GM18502 (cell line): ENCODE measurements at regions not wholly inside any gene's neighbourhood (a gene's known extent, or its start where the extent isn't known, plus 50 kb on each side); places are given as distances from the start of the nearest gene placed in this dataset.

Experiments
- ATAC-seq: cut with Tn5 transposase; IDR thresholded peaks from one replicate; pipeline ENCODE4 v1.9.1; 2021; ENCODE audit warnings: mild to moderate bottlenecking; ENCODE audit not compliant: unreplicated experiment, poor library complexity

GRCh38 chr20:4522310-4522709 is 163.9 kb upstream of the PRNP start:
- no peak for ATAC-seq

DNA sequence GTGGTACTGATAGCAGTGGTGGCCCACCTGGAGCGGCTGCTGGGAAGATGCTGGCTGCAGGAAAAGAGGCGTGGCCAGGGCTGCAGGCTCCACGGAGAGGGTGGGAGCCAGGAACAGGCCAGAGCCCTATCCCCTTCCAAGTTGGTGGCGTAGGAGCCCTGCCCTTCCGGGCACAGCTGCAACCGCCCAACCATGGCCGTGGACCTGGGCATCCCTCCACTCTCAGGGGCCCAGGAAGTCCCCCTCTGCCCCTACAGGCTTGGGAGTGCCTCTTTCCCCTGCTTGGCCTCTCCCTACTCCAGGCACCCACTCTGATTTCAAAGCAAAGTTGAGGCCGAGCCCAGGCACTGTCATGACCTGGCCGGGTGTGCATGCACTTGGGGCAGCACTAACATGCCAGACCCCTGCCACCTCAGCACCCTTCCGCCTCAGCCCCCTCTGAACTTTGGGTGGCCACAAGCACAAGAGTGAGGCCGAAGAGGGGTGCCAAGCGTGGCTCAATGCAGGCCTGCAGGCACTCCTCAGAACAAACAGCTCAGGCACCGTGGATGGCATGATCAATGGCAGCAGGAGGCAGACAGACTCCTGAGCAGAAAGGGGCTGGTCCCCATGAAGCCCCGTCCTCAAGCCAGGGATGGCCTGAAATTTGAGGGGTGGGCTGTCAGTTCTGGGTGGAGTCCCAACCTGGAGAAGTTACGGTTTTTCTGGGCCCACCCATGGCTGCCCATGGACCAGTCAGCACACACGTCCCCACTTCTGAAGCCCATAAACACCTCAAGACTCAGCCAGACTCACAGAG is 164.9 kb upstream of the PRNP start:
- no peak for ATAC-seq

DNA sequence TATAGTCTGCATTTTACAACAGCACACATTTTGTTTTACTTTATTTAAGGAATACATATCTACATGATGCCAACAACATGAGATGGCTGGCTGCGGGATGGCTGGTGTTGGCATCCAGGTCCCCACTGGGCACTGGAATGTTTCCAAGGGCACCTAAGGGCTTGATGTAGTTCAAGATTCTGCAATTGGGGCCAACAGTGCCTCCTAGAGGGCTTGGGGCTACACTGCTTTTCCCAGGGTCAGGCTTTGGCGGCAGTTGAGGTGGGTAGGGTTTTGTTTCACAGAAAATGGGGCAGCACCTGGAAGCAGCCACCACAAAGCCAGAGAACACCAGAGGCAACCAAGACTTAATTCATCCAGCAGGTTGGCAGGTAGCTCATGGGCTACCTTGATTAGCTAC is 166.7 kb upstream of the PRNP start:
- ATAC-seq = no peak

- ATAC-seq = no peak
Measured at GRCh38 chr20:4516876-4517275, 169.4 kb upstream of the PRNP start.

DNA sequence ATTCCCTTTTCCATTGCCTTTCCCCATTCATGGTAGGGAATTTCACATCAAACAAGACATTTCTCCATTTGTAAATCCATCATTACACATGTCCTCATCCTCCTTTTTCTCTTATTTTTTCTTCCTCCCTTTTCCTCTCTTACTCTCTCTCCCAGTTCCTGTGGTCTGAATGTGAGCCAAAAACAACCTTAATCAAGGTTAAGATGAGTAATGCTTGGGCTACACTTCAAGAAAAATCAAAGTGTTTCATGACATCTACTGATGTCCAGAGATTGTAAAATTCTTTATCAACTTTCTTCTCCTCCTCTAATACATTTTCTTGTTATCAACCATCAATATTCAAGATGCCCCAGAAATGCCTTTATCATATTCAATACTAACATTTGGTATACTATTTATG is 172.5 kb upstream of the PRNP start:
- no peak for ATAC-seq

DNA sequence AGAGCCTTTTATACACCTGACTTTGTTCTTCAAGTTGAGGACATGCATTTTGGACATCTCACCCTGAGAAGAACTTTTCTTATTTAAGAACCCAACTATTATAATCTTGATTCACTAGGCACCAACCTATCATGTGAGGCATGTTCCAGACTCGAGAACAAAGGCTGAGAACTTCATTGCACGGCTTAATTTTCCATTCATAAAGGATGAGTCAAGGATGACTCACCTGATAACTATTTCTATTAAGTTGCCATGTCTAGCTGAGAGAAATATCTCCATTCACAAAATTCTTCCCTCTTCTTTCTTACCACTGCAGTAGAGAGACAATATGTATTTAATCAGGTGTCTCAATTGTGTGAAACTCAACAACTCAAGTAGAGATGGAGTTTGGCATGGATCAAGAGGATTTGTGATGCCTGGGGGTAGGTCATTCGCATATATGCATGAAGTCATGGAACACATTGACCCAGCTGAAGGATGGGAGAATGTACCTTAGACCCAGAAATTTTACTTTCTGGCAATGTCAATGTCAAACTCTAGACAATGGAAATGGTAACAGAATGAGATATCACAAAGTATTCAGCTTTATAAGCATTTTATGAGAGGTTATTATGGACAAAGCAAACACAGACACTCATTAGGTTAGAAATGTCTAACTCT is 173.2 kb upstream of the PRNP start:
- ATAC-seq = no peak

- no peak for ATAC-seq
Measured at GRCh38 chr20:4511776-4512175, 174.5 kb upstream of the PRNP start.

GRCh38 chr20:4509825-4510522 is 176.3 kb upstream of the PRNP start:
- ATAC-seq = no peak

GRCh38 chr20:4508773-4509172 is 177.5 kb upstream of the PRNP start:
- no peak for ATAC-seq

- no peak for ATAC-seq
Measured at GRCh38 chr20:4507288-4507719, 179.0 kb upstream of the PRNP start.

DNA sequence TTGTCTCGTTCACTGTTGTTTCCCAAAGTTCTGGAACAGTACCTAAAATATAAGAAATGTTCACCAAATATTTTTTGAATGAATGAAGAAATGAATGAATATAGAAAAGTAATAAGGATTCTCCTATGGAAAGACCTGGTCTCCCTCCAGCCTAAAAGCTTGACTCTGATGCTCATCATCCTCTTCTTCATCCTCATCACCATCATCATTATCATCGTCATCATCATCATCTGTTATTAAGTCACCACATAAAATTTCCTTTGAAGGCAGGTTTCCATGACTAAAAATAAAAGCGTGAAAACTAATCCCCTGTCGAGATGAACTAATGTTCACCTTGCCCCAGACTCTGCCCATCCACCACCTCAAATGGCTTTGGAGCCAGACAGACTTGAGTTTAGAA is 181.4 kb upstream of the PRNP start:
- no peak for ATAC-seq

DNA sequence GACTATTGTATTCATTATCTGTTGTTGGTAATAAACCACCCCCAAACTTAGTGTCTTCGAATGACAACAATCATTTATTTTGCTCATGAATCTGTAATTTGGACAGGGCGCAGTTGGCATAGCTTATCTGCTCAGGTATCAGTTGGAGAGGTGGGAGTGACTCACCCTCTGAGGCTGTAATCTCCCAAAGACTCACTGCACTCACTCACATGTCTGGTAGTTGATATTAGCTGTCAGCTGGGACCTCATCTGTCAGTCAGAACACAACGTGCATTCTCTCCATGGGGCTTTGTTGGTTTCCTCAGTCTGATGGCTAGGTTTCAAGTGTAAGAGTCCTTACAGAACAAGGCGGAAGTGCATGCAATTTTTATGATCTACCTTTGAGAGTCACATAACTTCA is 183.5 kb upstream of the PRNP start:
- ATAC-seq = no peak

GRCh38 chr20:4493386-4493785 is 192.9 kb upstream of the PRNP start:
- ATAC-seq = no peak

- ATAC-seq = no peak
Measured at GRCh38 chr20:4491643-4492042, 194.6 kb upstream of the PRNP start.

GRCh38 chr20:4490606-4491280 is 195.5 kb upstream of the PRNP start:
- no peak for ATAC-seq

DNA sequence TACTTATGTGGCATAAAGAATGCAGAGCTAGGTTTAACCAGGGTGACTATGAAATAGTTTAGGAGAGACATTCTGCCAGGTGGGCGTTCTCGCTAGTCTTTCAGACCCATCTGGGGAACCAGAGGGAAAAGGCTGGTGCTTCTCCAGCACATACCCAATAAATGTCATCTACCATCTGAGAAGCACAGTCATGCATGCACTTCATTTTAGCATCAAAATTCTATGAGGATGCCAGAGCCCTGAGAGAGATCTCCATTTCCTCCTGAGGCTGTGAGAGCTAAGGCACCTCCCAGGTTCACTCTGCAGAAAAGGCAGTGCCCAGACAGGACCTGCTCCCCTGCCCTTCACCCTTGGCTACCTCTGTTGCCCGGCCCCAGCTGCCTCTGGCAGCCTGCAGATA is 196.2 kb upstream of the PRNP start:
- no peak for ATAC-seq

GRCh38 chr20:4488407-4489339 is 197.6 kb upstream of the PRNP start:
- ATAC-seq = no peak

GRCh38 chr20:4484379-4484997 is 201.8 kb upstream of the PRNP start:
- ATAC-seq = no peak

DNA sequence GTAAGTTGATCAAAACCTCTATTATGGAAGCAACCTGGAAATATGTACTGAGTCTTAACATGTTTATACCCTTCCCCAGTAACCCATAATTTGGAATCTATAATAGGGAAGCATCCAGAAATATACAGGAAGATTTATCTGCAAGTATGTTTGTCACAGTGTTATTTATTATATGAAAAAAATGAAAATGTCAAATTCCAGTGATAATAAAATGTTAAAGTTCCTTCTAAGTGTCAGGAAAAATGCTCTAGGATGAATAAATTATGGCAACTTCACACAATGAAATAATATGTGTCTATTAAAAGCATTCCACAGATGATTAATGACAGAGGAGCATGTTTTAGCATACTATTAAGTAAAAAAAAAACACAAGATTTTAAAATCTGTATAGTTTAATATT is 202.3 kb upstream of the PRNP start:
- ATAC-seq = no peak
